Cardiac muscle cell (in vitro differentiated cells and primary cell): ENCODE measurements at regions not wholly inside any gene's neighbourhood (a gene's known extent, or its start where the extent isn't known, plus 50 kb on each side); places are given as distances from the start of the nearest gene placed in this dataset.
A peak's percentile ranks its signal among the peaks of the same experiment; 100 is the strongest.

Source experiments
- DNase-seq, 2 donors: peaks; one replicate each; pipeline versions ENCODE4 v3.0.0 to v3.0.0-alpha.2; 2010 to 2017; ENCODE audit warnings: low read depth in 1 of 2, low spot score in 1 of 2
- H3K27ac ChIP-seq: fragments of 200-600 bp; sonication (generic); 2 replicates; pipeline ENCODE4 v1.5.1; 2016
- H3K27me3 ChIP-seq: fragments of 200-600 bp; sonication (generic); 2 replicates; pipeline ENCODE4 v1.6.0; 2016; ENCODE audit warnings: control low read depth
- H3K36me3 ChIP-seq: fragments of 200-600 bp; sonication (generic); 2 replicates; pipeline ENCODE4 v1.5.1; 2016; ENCODE audit warnings: control low read depth
- H3K4me1 ChIP-seq: fragments of 200-600 bp; sonication (generic); 2 replicates; pipeline ENCODE4 v1.8.1; 2017; ENCODE audit warnings: low read depth, mild to moderate bottlenecking, mixed run types
- H3K4me3 ChIP-seq: fragments of 200-600 bp; sonication (generic); 2 replicates; pipeline ENCODE4 v1.5.1; 2016; ENCODE audit warnings: mild to moderate bottlenecking
- H3K9me3 ChIP-seq: fragments of 200-600 bp; sonication (generic); 2 replicates; pipeline ENCODE4 v1.5.1; 2017; ENCODE audit warnings: low read depth, mild to moderate bottlenecking, control low read depth
- TF ChIP-seq, protein P1 (sequence below): IDR thresholded peaks from 2 replicates; pipeline ENCODE4 v1.5.1; 2012; ENCODE audit warnings: low read depth, mild to moderate bottlenecking, low read length

GRCh38 chr3:157838457-157838856, 267.8 kb downstream of the SHOX2 start:
- Histone ChIP-seq H3K27me3 (no peaks in the 10 kb centered on the region), H3K9me3 (no peaks in the 10 kb centered on the region), H3K27ac (no peak overlapping the region), H3K4me3 (no peak overlapping the region), H3K4me1 (peaks cover 9% of the 10 kb centered on the region), H3K36me3 (no peaks in the 10 kb centered on the region)
- TF ChIP-seq, protein P1, sequence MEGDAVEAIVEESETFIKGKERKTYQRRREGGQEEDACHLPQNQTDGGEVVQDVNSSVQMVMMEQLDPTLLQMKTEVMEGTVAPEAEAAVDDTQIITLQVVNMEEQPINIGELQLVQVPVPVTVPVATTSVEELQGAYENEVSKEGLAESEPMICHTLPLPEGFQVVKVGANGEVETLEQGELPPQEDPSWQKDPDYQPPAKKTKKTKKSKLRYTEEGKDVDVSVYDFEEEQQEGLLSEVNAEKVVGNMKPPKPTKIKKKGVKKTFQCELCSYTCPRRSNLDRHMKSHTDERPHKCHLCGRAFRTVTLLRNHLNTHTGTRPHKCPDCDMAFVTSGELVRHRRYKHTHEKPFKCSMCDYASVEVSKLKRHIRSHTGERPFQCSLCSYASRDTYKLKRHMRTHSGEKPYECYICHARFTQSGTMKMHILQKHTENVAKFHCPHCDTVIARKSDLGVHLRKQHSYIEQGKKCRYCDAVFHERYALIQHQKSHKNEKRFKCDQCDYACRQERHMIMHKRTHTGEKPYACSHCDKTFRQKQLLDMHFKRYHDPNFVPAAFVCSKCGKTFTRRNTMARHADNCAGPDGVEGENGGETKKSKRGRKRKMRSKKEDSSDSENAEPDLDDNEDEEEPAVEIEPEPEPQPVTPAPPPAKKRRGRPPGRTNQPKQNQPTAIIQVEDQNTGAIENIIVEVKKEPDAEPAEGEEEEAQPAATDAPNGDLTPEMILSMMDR, result no peak
- DNase-seq, result no peak

DNA sequence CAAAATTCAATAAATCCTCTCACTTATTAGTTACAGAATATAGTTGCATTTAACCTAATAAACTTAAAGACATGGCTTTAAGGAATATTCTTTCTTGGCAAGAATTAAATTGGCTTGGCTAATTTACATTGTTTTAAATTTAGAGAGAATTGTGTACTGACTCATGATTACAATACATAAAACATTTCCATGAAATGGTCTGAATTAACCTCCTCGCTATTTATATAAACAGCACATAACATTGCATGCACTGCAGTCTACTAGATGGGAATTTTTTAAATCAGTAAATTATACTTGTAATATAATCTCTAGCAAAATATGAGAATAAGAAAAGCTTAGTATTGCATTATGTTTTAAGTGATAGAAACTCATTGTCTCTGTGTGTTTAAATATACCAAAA, 268.9 kb downstream of the SHOX2 start:
- Histone ChIP-seq H3K27me3 (no peaks in the 10 kb centered on the region), H3K27ac (no peak overlapping the region), H3K4me3 (no peak overlapping the region), H3K9me3 (no peaks in the 10 kb centered on the region), H3K4me1 (peaks cover 9% of the 10 kb centered on the region), H3K36me3 (no peaks in the 10 kb centered on the region)
- TF ChIP-seq, protein P1, result no peak
- no peak for DNase-seq

GRCh38 chr3:157836022-157836421, 270.2 kb downstream of the SHOX2 start:
- H3K27ac ChIP-seq, result no peak overlapping the region
- no peaks in the 10 kb centered on the region for H3K9me3 ChIP-seq
- peak in 1 of 2 donors; percentile 2 for DNase-seq
- peaks cover 9% of the 10 kb centered on the region for H3K4me1 ChIP-seq
- H3K36me3 ChIP-seq, result no peaks in the 10 kb centered on the region
- no peaks in the 10 kb centered on the region for H3K27me3 ChIP-seq
- TF ChIP-seq, protein P1, result no peak
- no peak overlapping the region for H3K4me3 ChIP-seq

DNA sequence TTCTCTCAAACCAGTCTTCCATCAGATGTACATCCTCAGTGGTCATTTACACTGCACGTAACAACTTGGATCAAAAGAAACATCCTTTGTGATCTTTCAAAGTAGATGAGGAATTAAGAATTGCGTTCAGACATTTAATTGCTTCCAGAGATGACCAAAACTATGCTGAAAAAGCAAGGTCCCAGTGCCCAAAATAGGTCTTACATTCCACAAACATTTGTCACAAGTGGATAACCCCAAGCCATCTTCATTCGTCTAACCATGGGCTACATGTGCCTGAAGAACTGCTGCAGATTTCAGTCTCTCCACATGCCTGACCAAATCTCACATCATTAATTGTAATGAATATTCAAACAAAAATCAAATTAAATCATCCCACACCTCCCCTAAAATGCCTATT, 273.6 kb downstream of the SHOX2 start:
- H3K9me3 ChIP-seq, result no peaks in the 10 kb centered on the region
- H3K4me1 ChIP-seq, result peaks cover 9% of the 10 kb centered on the region
- no peak for DNase-seq
- TF ChIP-seq, protein P1, result no peak
- H3K4me3 ChIP-seq, result no peak overlapping the region
- H3K36me3 ChIP-seq, result no peaks in the 10 kb centered on the region
- no peak overlapping the region for H3K27ac ChIP-seq
- no peaks in the 10 kb centered on the region for H3K27me3 ChIP-seq

- H3K36me3 ChIP-seq, result no peaks in the 10 kb centered on the region
- H3K27ac ChIP-seq, result no peak overlapping the region
- no peaks in the 10 kb centered on the region for H3K4me1 ChIP-seq
- DNase-seq, result peak in 1 of 2 donors; percentile 3
- H3K9me3 ChIP-seq, result no peaks in the 10 kb centered on the region
- H3K27me3 ChIP-seq, result no peaks in the 10 kb centered on the region
- TF ChIP-seq, protein P1, result no peak
- no peak overlapping the region for H3K4me3 ChIP-seq
These were observed 275.5 kb downstream of the SHOX2 start for GRCh38 chr3:157830556-157831236.

GRCh38 chr3:157829786-157830185, 276.4 kb downstream of the SHOX2 start:
- no peak overlapping the region for H3K4me3 ChIP-seq
- H3K27me3 ChIP-seq, result no peaks in the 10 kb centered on the region
- TF ChIP-seq, protein P1, result no peak
- H3K9me3 ChIP-seq, result no peaks in the 10 kb centered on the region
- no peak overlapping the region for H3K27ac ChIP-seq
- no peaks in the 10 kb centered on the region for H3K4me1 ChIP-seq
- no peaks in the 10 kb centered on the region for H3K36me3 ChIP-seq
- DNase-seq, result no peak
